ENCODE measurements at regions not wholly inside any gene's neighbourhood (a gene's known extent, or its start where the extent isn't known, plus 50 kb on each side); places are given as distances from the start of the nearest gene placed in this dataset.
A peak's percentile ranks its signal among the peaks of the same experiment; 100 is the strongest.

DNA sequence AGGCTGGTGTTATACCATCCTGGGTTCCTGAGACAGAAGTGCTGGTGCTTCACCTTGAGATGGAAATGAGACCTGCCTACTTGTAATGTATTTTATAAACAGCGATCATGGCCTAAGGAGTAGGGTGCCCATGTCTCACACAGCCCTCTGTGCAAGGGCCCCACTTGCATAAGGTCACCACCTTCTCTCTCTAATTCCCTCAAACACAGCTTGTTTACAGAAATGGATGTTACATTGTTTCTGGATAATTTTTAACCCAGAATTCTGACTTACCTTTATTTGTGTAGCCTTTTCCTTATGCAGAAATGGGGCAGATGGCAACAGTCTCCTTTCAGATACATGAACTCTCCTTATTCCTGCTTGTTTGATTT is 95.1 kb upstream of the UMPS start (continued):
- TF ChIP-seq ZNF331 (CRISPR knock-in tag; IDR thresholded peaks at IDR 0.05) (peak; percentile 65; the same call in 1 of the 2 replicates), PLRG1 (conservative IDR thresholded peaks at IDR 0.05) (no peak), RBM39 (IDR thresholded peaks at IDR 0.05; ENCODE audit: low read depth, low read length, poor library complexity, severe bottlenecking) (no peak), RXRB (CRISPR knock-in tag; IDR thresholded peaks at IDR 0.05; ENCODE audit: borderline replicate concordance) (peak; percentile 92), ZNF251 (CRISPR knock-in tag; IDR thresholded peaks at IDR 0.05) (no peak), TOPORS (CRISPR knock-in tag; IDR thresholded peaks at IDR 0.05) (no peak), ZNF816 (CRISPR knock-in tag; IDR thresholded peaks at IDR 0.05; ENCODE audit: borderline replicate concordance) (no peak), SIN3B (IDR thresholded peaks at IDR 0.05; ENCODE audit: low read length) (no peak), PRPF4 (IDR thresholded peaks at IDR 0.05; ENCODE audit: low read depth, low read length, poor library complexity, severe bottlenecking) (no peak), ZSCAN29 (CRISPR knock-in tag; conservative IDR thresholded peaks at IDR 0.05) (no peak), CEBPG (CRISPR knock-in tag; IDR thresholded peaks at IDR 0.05) (peak; percentile 76), TCF7 (IDR thresholded peaks at IDR 0.05; ENCODE audit: low read depth) (peak; percentile 62), ZNF10 (CRISPR knock-in tag; IDR thresholded peaks at IDR 0.05; ENCODE audit: borderline replicate concordance, low read depth) (no peak), STAT5B (CRISPR knock-in tag; IDR thresholded peaks at IDR 0.05) (no peak), ZNF577 (CRISPR knock-in tag; IDR thresholded peaks at IDR 0.05; ENCODE audit: borderline replicate concordance, low read depth) (no peak), DPF2 (CRISPR knock-in tag; IDR thresholded peaks at IDR 0.05; ENCODE audit: borderline replicate concordance, low read depth) (peak; percentile 63; the same call in 1 of the 2 replicates)
- TF ChIP-seq, protein P1, sequence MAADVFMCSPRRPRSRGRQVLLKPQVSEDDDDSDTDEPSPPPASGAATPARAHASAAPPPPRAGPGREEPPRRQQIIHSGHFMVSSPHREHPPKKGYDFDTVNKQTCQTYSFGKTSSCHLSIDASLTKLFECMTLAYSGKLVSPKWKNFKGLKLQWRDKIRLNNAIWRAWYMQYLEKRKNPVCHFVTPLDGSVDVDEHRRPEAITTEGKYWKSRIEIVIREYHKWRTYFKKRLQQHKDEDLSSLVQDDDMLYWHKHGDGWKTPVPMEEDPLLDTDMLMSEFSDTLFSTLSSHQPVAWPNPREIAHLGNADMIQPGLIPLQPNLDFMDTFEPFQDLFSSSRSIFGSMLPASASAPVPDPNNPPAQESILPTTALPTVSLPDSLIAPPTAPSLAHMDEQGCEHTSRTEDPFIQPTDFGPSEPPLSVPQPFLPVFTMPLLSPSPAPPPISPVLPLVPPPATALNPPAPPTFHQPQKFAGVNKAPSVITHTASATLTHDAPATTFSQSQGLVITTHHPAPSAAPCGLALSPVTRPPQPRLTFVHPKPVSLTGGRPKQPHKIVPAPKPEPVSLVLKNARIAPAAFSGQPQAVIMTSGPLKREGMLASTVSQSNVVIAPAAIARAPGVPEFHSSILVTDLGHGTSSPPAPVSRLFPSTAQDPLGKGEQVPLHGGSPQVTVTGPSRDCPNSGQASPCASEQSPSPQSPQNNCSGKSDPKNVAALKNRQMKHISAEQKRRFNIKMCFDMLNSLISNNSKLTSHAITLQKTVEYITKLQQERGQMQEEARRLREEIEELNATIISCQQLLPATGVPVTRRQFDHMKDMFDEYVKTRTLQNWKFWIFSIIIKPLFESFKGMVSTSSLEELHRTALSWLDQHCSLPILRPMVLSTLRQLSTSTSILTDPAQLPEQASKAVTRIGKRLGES (CRISPR knock-in tag; IDR thresholded peaks at IDR 0.05; ENCODE audit: borderline replicate concordance): no peak
- TF ChIP-seq, protein P2, sequence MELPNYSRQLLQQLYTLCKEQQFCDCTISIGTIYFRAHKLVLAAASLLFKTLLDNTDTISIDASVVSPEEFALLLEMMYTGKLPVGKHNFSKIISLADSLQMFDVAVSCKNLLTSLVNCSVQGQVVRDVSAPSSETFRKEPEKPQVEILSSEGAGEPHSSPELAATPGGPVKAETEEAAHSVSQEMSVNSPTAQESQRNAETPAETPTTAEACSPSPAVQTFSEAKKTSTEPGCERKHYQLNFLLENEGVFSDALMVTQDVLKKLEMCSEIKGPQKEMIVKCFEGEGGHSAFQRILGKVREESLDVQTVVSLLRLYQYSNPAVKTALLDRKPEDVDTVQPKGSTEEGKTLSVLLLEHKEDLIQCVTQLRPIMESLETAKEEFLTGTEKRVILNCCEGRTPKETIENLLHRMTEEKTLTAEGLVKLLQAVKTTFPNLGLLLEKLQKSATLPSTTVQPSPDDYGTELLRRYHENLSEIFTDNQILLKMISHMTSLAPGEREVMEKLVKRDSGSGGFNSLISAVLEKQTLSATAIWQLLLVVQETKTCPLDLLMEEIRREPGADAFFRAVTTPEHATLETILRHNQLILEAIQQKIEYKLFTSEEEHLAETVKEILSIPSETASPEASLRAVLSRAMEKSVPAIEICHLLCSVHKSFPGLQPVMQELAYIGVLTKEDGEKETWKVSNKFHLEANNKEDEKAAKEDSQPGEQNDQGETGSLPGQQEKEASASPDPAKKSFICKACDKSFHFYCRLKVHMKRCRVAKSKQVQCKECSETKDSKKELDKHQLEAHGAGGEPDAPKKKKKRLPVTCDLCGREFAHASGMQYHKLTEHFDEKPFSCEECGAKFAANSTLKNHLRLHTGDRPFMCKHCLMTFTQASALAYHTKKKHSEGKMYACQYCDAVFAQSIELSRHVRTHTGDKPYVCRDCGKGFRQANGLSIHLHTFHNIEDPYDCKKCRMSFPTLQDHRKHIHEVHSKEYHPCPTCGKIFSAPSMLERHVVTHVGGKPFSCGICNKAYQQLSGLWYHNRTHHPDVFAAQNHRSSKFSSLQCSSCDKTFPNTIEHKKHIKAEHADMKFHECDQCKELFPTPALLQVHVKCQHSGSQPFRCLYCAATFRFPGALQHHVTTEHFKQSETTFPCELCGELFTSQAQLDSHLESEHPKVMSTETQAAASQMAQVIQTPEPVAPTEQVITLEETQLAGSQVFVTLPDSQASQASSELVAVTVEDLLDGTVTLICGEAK (IDR thresholded peaks at IDR 0.05): no peak
- TF ChIP-seq, protein P2 (CRISPR knock-in tag; IDR thresholded peaks at IDR 0.05): no peak; the same call in 1 of the 2 replicates
- TF ChIP-seq, protein P3, sequence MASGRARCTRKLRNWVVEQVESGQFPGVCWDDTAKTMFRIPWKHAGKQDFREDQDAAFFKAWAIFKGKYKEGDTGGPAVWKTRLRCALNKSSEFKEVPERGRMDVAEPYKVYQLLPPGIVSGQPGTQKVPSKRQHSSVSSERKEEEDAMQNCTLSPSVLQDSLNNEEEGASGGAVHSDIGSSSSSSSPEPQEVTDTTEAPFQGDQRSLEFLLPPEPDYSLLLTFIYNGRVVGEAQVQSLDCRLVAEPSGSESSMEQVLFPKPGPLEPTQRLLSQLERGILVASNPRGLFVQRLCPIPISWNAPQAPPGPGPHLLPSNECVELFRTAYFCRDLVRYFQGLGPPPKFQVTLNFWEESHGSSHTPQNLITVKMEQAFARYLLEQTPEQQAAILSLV (CRISPR knock-in tag; IDR thresholded peaks at IDR 0.05; ENCODE audit: borderline replicate concordance): no peak

Measured in HepG2 (cell line).